Neuronal stem cell (in vitro differentiated cells): ENCODE measurements at regions not wholly inside any gene's neighbourhood (a gene's known extent, or its start where the extent isn't known, plus 50 kb on each side); places are given as distances from the start of the nearest gene placed in this dataset.
"Not testable (repeated sequence)": the region's sequence is repeated elsewhere in the genome, so short reads cannot be mapped to it uniquely, and the experiment has no call there.

Source experiments
- DNase-seq: peaks from one replicate; pipeline ENCODE4 v3.0.0-alpha.2; 2013; ENCODE audit warnings: low spot score
- H2AFZ ChIP-seq: one replicate; pipeline ENCODE4 v1.6.1; 2013; ENCODE audit warnings: mild to moderate bottlenecking, low read length, inconsistent platforms
- H2AK5ac ChIP-seq: 2 replicates; pipeline ENCODE4 v1.6.1; 2013; ENCODE audit warnings: low read depth, mild to moderate bottlenecking, inconsistent platforms, low read length, moderate library complexity, mixed read lengths
- H2BK120ac ChIP-seq: 2 replicates; pipeline ENCODE4 v1.6.1; 2013; ENCODE audit warnings: low read depth, mild to moderate bottlenecking, inconsistent platforms, low read length, moderate library complexity, mixed read lengths
- H2BK12ac ChIP-seq: one replicate; pipeline ENCODE4 v1.6.1; 2013; ENCODE audit warnings: low read length, inconsistent platforms
- H2BK15ac ChIP-seq: 2 replicates; pipeline ENCODE4 v1.6.1; 2013; ENCODE audit warnings: mild to moderate bottlenecking, low read length, inconsistent platforms, mixed read lengths
- H2BK5ac ChIP-seq: one replicate; pipeline ENCODE4 v1.6.1; 2013; ENCODE audit warnings: inconsistent platforms, mild to moderate bottlenecking, low read length, moderate library complexity
- H3K14ac ChIP-seq: one replicate; pipeline ENCODE4 v1.6.1; 2013; ENCODE audit warnings: low read length, inconsistent platforms
- H3K18ac ChIP-seq: 2 replicates; pipeline ENCODE4 v1.6.1; 2013; ENCODE audit warnings: low read length, inconsistent platforms
- H3K23ac ChIP-seq: 2 replicates; pipeline ENCODE4 v1.6.1; 2013; ENCODE audit warnings: low read depth, mild to moderate bottlenecking, mixed read lengths, low read length, inconsistent platforms; ENCODE audit not compliant: poor library complexity
- H3K27ac ChIP-seq: replicated peaks from 3 replicates; pipeline ENCODE4 v1.5.1; 2013; ENCODE audit warnings: low read length, inconsistent platforms
- H3K27me3 ChIP-seq, 3 experiments: 2 replicates each; pipeline ENCODE4 v1.6.1; 2013; ENCODE audit warnings: low read length in 3 of 3, mild to moderate bottlenecking in 2 of 3, inconsistent platforms in 1 of 3, low read depth in 1 of 3, mixed read lengths in 1 of 3, moderate library complexity in 1 of 3; ENCODE audit not compliant: control insufficient read depth in 3 of 3, insufficient read depth in 3 of 3
- H3K36me3 ChIP-seq, 2 donors: replicated peaks in 1 of 2; 2 replicates each; pipeline ENCODE4 v1.6.1; 2013; ENCODE audit warnings: low read length in 2 of 2; ENCODE audit not compliant: control insufficient read depth in 2 of 2, insufficient read depth in 2 of 2
- H3K4ac ChIP-seq: 2 replicates; pipeline ENCODE4 v1.6.1; 2013; ENCODE audit warnings: inconsistent platforms, mild to moderate bottlenecking, low read length, moderate library complexity
- H3K4me1 ChIP-seq, 2 donors: 1 replicate in 1 of 2; 2 replicates in 1 of 2; pipeline ENCODE4 v1.6.1; 2013; ENCODE audit warnings: low read length in 2 of 2, low read depth in 1 of 2; ENCODE audit not compliant: control insufficient read depth in 2 of 2, insufficient read depth in 1 of 2
- H3K4me2 ChIP-seq: one replicate; pipeline ENCODE4 v1.6.1; 2013; ENCODE audit warnings: mild to moderate bottlenecking, low read length, inconsistent platforms; ENCODE audit not compliant: insufficient read depth, poor library complexity, severe bottlenecking
- H3K4me3 ChIP-seq, 2 donors: 2 replicates each; pipeline ENCODE4 v1.5.1; 2013; ENCODE audit warnings: low read length in 2 of 2, mild to moderate bottlenecking in 2 of 2, inconsistent platforms in 1 of 2, moderate library complexity in 1 of 2
- H3K79me1 ChIP-seq: one replicate; pipeline ENCODE4 v1.6.1; 2013; ENCODE audit warnings: low read depth, mild to moderate bottlenecking, inconsistent platforms, low read length, moderate library complexity
- H3K9ac ChIP-seq: one replicate; pipeline ENCODE4 v1.6.1; 2013; ENCODE audit warnings: mild to moderate bottlenecking, low read depth, low read length, inconsistent platforms; ENCODE audit not compliant: poor library complexity
- H3K9me3 ChIP-seq, 2 donors: replicated peaks in 1 of 2; 2 replicates each; pipeline versions ENCODE3 to v1.6.1; 2013; ENCODE audit warnings: low read length in 2 of 2, mild to moderate bottlenecking in 2 of 2, inconsistent platforms in 1 of 2, low read depth in 1 of 2, mixed read lengths in 1 of 2, moderate library complexity in 1 of 2; ENCODE audit not compliant: control insufficient read depth in 2 of 2, insufficient read depth in 1 of 2
- H4K8ac ChIP-seq: one replicate; pipeline ENCODE4 v1.6.1; 2013; ENCODE audit warnings: low read depth, mild to moderate bottlenecking, inconsistent platforms, low read length, moderate library complexity
- H4K91ac ChIP-seq: one replicate; pipeline ENCODE4 v1.6.1; 2013; ENCODE audit warnings: low read length, low read depth, mild to moderate bottlenecking, inconsistent platforms; ENCODE audit not compliant: poor library complexity
- WGBS, 2 donors: extraction: QIAGEN DNeasy Blood & Tissue Kit; methylation state at CpG; one replicate each; pipeline ENCODE4 v1.1.7; 2013; ENCODE audit warnings: missing lambda C conversion rate in 2 of 2, mixed read lengths in 1 of 2; ENCODE audit not compliant: insufficient read length in 2 of 2, insufficient replicate concordance in 1 of 2; ENCODE audit errors: extremely low coverage in 2 of 2; 5-methylcytosine and 5-hydroxymethylcytosine counted together

- H3K27me3 ChIP-seq, H2BK5ac ChIP-seq, H3K23ac ChIP-seq, DNase-seq, H3K27ac ChIP-seq, H3K18ac ChIP-seq, H2AK5ac ChIP-seq, H3K9ac ChIP-seq, H3K79me1 ChIP-seq, H2BK120ac ChIP-seq, H3K4me1 ChIP-seq, H3K36me3 ChIP-seq, H3K4me2 ChIP-seq, H3K14ac ChIP-seq, H4K91ac ChIP-seq, H2BK12ac ChIP-seq, H4K8ac ChIP-seq, H3K4me3 ChIP-seq, H2AFZ ChIP-seq, H3K4ac ChIP-seq, H2BK15ac ChIP-seq: not testable (repeated sequence)
- WGBS, 2 donors = no CpG with 5 or more reads among the region's 17 CpGs
- H3K9me3 ChIP-seq = peaks cover 0 to 13% of the 10 kb centered on the region in 2 donors
Measured at GRCh38 chr4:123004079-123004478, 81.7 kb upstream of the NUDT6 start.

GRCh38 chr4:123005126-123005525 is 82.7 kb upstream of the NUDT6 start:
- not testable (repeated sequence) for H2AK5ac ChIP-seq, H3K27ac ChIP-seq, H3K23ac ChIP-seq, H2AFZ ChIP-seq, H3K18ac ChIP-seq, H4K91ac ChIP-seq, H2BK120ac ChIP-seq, H3K9ac ChIP-seq, H3K27me3 ChIP-seq, H2BK12ac ChIP-seq, H2BK15ac ChIP-seq, H3K4me3 ChIP-seq, H3K4me2 ChIP-seq, H3K79me1 ChIP-seq, H3K4me1 ChIP-seq, H4K8ac ChIP-seq, H2BK5ac ChIP-seq, H3K14ac ChIP-seq, DNase-seq, H3K4ac ChIP-seq
- no CpG with 5 or more reads among the region's 3 CpGs for WGBS, 2 donors
- H3K9me3 ChIP-seq = peaks cover 0 to 14% of the 10 kb centered on the region in 2 donors
- peaks cover 0 to 12% of the 10 kb centered on the region in 2 donors for H3K36me3 ChIP-seq

DNA sequence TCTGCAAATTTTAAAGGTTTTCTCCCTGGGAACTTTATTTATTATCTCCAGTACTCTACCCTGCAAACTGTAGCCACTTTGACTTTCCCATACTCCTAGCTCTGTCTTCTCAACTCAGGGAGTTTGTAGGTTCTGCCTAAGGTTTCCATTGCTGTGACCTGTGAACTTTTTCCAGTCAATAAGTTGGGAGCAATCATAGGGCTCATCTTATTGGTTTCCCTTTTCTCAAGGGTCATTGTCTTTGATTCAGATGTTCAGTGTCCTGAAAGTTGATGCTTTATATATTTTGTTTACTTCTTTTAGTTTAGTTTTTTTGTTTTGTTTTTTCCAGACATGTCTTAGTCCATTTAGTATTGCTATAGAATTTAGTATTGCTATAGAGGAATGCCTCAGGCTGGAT is 85.3 kb upstream of the NUDT6 start:
- Histone ChIP-seq H3K36me3 (peaks cover 2 to 12% of the 10 kb centered on the region in 2 donors), H3K4me1 (no peaks in the 10 kb centered on the region), H3K4me3 (no peak overlapping the region), H3K18ac (no peak overlapping the region), H2BK120ac (no peak overlapping the region), H3K9me3 (peaks cover 0 to 14% of the 10 kb centered on the region in 2 donors), H3K9ac (no peak overlapping the region), H2BK15ac (no peak overlapping the region), H4K91ac (no peak overlapping the region), H2BK5ac (no peak overlapping the region), H3K27ac (no peak overlapping the region), H4K8ac (no peak overlapping the region), H2AK5ac (no peak overlapping the region), H2BK12ac (no peak overlapping the region), H3K4me2 (no peak overlapping the region), H3K23ac (no peak overlapping the region), H2AFZ (no peak overlapping the region), H3K79me1 (no peaks in the 10 kb centered on the region), H3K27me3 (no peaks in the 10 kb centered on the region), H3K4ac (no peak overlapping the region), H3K14ac (no peak overlapping the region)
- DNase-seq = no peak

DNA sequence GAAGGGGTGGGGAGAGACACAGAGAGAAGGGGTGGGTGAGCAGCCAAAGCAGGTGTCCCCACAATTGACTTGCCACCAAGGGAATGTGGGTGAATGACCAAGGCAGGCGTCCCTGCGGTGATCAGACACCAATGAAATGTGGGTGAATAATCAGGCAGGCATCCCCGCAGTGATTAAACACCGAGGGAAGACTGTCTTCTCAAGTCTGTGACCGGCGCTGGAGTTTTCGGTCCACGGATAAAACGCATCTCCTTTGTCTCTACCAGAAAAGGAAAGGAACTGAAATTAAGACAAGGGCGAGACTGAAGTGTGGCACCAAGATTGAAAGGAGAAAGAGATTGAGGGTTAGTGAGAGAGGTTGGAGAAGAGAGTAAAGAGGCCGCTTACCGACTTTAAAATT is 90.0 kb upstream of the NUDT6 start:
- H3K4me3 ChIP-seq, DNase-seq: not testable (repeated sequence)
- no CpG with 5 or more reads among the region's 12 CpGs for WGBS, 2 donors

More for the DNA sequence above, 90.0 kb upstream of the NUDT6 start:
- H3K18ac ChIP-seq, H3K14ac ChIP-seq, H3K23ac ChIP-seq, H2BK12ac ChIP-seq, H4K8ac ChIP-seq, H2AK5ac ChIP-seq, H3K27ac ChIP-seq, H4K91ac ChIP-seq, H3K4me2 ChIP-seq, H2BK120ac ChIP-seq, H3K9me3 ChIP-seq, H3K9ac ChIP-seq, H2BK5ac ChIP-seq, H3K4me1 ChIP-seq, H2BK15ac ChIP-seq, H3K27me3 ChIP-seq, H2AFZ ChIP-seq, H3K4ac ChIP-seq, H3K79me1 ChIP-seq: not testable (repeated sequence)
- peaks cover 2 to 12% of the 10 kb centered on the region in 2 donors for H3K36me3 ChIP-seq
